IMR-90 (cell line): ENCODE measurements at regions not wholly inside any gene's neighbourhood (a gene's known extent, or its start where the extent isn't known, plus 50 kb on each side); places are given as distances from the start of the nearest gene placed in this dataset.

Experiments used
- FOS ChIP-seq: fragments of 150-350 bp; IDR thresholded peaks from 2 replicates; pipeline ENCODE4 v1.6.1; 2016; ENCODE audit warnings: low read depth, low read length
- MAZ ChIP-seq: IDR thresholded peaks from 2 replicates; pipeline ENCODE4 v1.6.1; 2012; ENCODE audit warnings: low read depth, mild to moderate bottlenecking, low read length, improper control_type of control experiment, moderate library complexity, borderline replicate concordance
- MXI1 ChIP-seq: IDR thresholded peaks from 2 replicates; pipeline ENCODE4 v1.6.1; 2012; ENCODE audit warnings: low read depth, mild to moderate bottlenecking, low read length, moderate library complexity, borderline replicate concordance
- NFE2L2 ChIP-seq: fragments of 150-350 bp; IDR thresholded peaks from 2 replicates; pipeline ENCODE4 v1.6.1; 2016; ENCODE audit warnings: low read depth, mild to moderate bottlenecking, low read length
- POLR2A ChIP-seq: IDR thresholded peaks from 2 replicates; pipeline ENCODE4 v1.6.1; 2012; ENCODE audit warnings: mild to moderate bottlenecking, low read depth, low read length
- RAD21 ChIP-seq: IDR thresholded peaks from 2 replicates; pipeline ENCODE4 v1.6.1; 2012; ENCODE audit warnings: low read length, improper control_type of control experiment
- SMC3 ChIP-seq: fragments of 150-350 bp; IDR thresholded peaks from 2 replicates; pipeline ENCODE4 v1.6.1; 2016; ENCODE audit warnings: low read depth, mild to moderate bottlenecking, antibody characterized with exemption, low read length, moderate library complexity
- TF ChIP-seq, protein P1 (sequence below): conservative IDR thresholded peaks from 2 replicates; pipeline ENCODE4 v1.5.1; 2012; ENCODE audit warnings: mild to moderate bottlenecking, low read depth, low read length, improper control_type of control experiment
- TF ChIP-seq, protein P2 (sequence below): fragments of 150-350 bp; IDR thresholded peaks from 2 replicates; pipeline ENCODE4 v1.6.1; 2017; ENCODE audit warnings: mild to moderate bottlenecking, antibody characterized with exemption, low read length, low read depth

DNA sequence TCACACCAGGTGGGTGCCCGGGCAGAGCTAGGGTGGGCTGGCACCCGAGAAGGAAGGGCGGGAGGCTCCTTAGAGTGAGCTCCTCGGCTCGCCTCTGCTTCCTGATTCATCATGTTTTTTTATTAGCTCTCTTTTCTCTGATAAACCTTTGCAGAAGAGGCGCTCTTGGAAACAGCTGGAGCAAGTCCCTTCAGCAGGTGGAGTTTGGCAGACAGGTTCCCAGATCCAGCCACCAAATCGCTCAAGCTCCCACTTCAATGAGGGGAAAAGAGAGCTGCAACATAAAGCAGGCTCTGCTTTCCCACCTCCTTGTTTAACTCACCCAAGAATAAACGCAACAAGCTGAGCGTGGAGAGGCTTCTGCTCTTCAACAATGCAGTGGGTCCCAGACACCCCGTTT is 244.8 kb downstream of the TSHZ3 start:
- TF ChIP-seq POLR2A: no peak
- TF ChIP-seq, protein P1, sequence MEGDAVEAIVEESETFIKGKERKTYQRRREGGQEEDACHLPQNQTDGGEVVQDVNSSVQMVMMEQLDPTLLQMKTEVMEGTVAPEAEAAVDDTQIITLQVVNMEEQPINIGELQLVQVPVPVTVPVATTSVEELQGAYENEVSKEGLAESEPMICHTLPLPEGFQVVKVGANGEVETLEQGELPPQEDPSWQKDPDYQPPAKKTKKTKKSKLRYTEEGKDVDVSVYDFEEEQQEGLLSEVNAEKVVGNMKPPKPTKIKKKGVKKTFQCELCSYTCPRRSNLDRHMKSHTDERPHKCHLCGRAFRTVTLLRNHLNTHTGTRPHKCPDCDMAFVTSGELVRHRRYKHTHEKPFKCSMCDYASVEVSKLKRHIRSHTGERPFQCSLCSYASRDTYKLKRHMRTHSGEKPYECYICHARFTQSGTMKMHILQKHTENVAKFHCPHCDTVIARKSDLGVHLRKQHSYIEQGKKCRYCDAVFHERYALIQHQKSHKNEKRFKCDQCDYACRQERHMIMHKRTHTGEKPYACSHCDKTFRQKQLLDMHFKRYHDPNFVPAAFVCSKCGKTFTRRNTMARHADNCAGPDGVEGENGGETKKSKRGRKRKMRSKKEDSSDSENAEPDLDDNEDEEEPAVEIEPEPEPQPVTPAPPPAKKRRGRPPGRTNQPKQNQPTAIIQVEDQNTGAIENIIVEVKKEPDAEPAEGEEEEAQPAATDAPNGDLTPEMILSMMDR: no peak
- no peak for TF ChIP-seq RAD21
- TF ChIP-seq NFE2L2: no peak
- no peak for TF ChIP-seq MAZ
- no peak for TF ChIP-seq MXI1
- TF ChIP-seq, protein P2, sequence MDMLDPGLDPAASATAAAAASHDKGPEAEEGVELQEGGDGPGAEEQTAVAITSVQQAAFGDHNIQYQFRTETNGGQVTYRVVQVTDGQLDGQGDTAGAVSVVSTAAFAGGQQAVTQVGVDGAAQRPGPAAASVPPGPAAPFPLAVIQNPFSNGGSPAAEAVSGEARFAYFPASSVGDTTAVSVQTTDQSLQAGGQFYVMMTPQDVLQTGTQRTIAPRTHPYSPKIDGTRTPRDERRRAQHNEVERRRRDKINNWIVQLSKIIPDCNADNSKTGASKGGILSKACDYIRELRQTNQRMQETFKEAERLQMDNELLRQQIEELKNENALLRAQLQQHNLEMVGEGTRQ: no peak
- no peak for TF ChIP-seq SMC3
- no peak for TF ChIP-seq FOS
